ENCODE measurements at regions not wholly inside any gene's neighbourhood (a gene's known extent, or its start where the extent isn't known, plus 50 kb on each side); places are given as distances from the start of the nearest gene placed in this dataset.

GRCh38 chr10:106440355-106440754 lies 724.2 kb downstream of the SORCS1 start:
- intact Hi-C loops (cut with micrococcal nuclease), result no loop called here
- H3K27ac ChIP-seq (ENCODE audit: low read length in 2 of 2), result no peak overlapping the region
- TF ChIP-seq CTCF (IDR thresholded peaks at IDR 0.05) (no peak), EZH2 (IDR thresholded peaks at IDR 0.05; ENCODE audit: borderline replicate concordance, insufficient read depth, low read depth, low read length, poor library complexity, severe bottlenecking) (no peak)
- H3K9me3 ChIP-seq (ENCODE audit: control extremely low read depth in 1 of 3, control insufficient read depth in 2 of 3, insufficient read depth in 1 of 3, low read length in 2 of 3), result no peaks in the 10 kb centered on the region
- H3K4me3 ChIP-seq (ENCODE audit: control extremely low read depth in 1 of 5, extremely low read depth in 1 of 5, insufficient read depth in 1 of 5, low read depth in 2 of 5, low read length in 4 of 5), result no peak overlapping the region
- H3K27me3 ChIP-seq (replicated peaks in 1 of 4; ENCODE audit: control extremely low read depth in 1 of 4, control insufficient read depth in 3 of 4, insufficient read depth in 4 of 4, low read length in 3 of 4), result no peaks in the 10 kb centered on the region
- no peak overlapping the region for H3K27ac Mint-ChIP-seq
- ChIA-PET POLR2A (no interaction called here), CTCF (interaction anchor here (0.7 kb wide), 1 partner anchor 12 kb away, joined by 3 read pairs; no protein-coding TSS in a partner anchor)
- H3K9ac ChIP-seq (ENCODE audit: low read length), result no peak overlapping the region
- ATAC-seq (ENCODE audit: low read depth) (no peak), DNase-seq (no peak)
- H3K4me3 Mint-ChIP-seq, result no peak overlapping the region
- no peaks in the 10 kb centered on the region for H3K4me1 ChIP-seq (ENCODE audit: control insufficient read depth in 2 of 2, insufficient read depth in 2 of 2, low read length in 2 of 2)
- no peaks in the 10 kb centered on the region for H3K9me3 Mint-ChIP-seq (ENCODE audit: insufficient read depth)
- no peak overlapping the region for H3K4me2 ChIP-seq (replicated peaks; ENCODE audit: low read depth, low read length, poor library complexity, severe bottlenecking)
- no peaks in the 10 kb centered on the region for H3K4me1 Mint-ChIP-seq
- no peaks in the 10 kb centered on the region for H4K20me1 ChIP-seq (ENCODE audit: control insufficient read depth, insufficient read depth, low read length, poor library complexity, severe bottlenecking)
- H2AFZ ChIP-seq (ENCODE audit: insufficient read depth, low read depth, low read length, poor library complexity, severe bottlenecking), result no peak overlapping the region
- no peaks in the 10 kb centered on the region for H3K27me3 Mint-ChIP-seq
- no peaks in the 10 kb centered on the region for H3K79me2 ChIP-seq (ENCODE audit: control insufficient read depth, insufficient read depth, low read length)
- no peaks in the 10 kb centered on the region for H3K36me3 ChIP-seq (replicated peaks in 1 of 2; ENCODE audit: control extremely low read depth in 1 of 2, control insufficient read depth in 1 of 2, extremely low read depth in 1 of 2, insufficient read depth in 2 of 2, low read length in 1 of 2)
- WGBS (ENCODE audit: insufficient coverage), result no CpG with 5 or more reads among the region's 2 CpGs

GRCh38 chr10:106439366-106439765 lies 725.1 kb downstream of the SORCS1 start:
- WGBS (ENCODE audit: insufficient coverage), result no CpG with 5 or more reads among the region's 3 CpGs
- H3K79me2 ChIP-seq (ENCODE audit: control insufficient read depth, insufficient read depth, low read length), result no peaks in the 10 kb centered on the region
- H3K9me3 Mint-ChIP-seq (ENCODE audit: insufficient read depth), result no peaks in the 10 kb centered on the region

More at GRCh38 chr10:106439366-106439765, 725.1 kb downstream of the SORCS1 start:
- no peak overlapping the region for H3K9ac ChIP-seq (ENCODE audit: low read length)
- no peak overlapping the region for H3K27ac ChIP-seq (ENCODE audit: low read length in 2 of 2)
- no peak overlapping the region for H3K4me3 Mint-ChIP-seq
- H3K4me3 ChIP-seq (ENCODE audit: control extremely low read depth in 1 of 5, extremely low read depth in 1 of 5, insufficient read depth in 1 of 5, low read depth in 2 of 5, low read length in 4 of 5), result no peak overlapping the region
- intact Hi-C loops (cut with micrococcal nuclease), result no loop called here
- TF ChIP-seq CTCF (IDR thresholded peaks at IDR 0.05) (no peak), EZH2 (IDR thresholded peaks at IDR 0.05; ENCODE audit: borderline replicate concordance, insufficient read depth, low read depth, low read length, poor library complexity, severe bottlenecking) (no peak)
- no peaks in the 10 kb centered on the region for H3K27me3 ChIP-seq (replicated peaks in 1 of 4; ENCODE audit: control extremely low read depth in 1 of 4, control insufficient read depth in 3 of 4, insufficient read depth in 4 of 4, low read length in 3 of 4)
- H3K4me2 ChIP-seq (replicated peaks; ENCODE audit: low read depth, low read length, poor library complexity, severe bottlenecking), result no peak overlapping the region
- DNase-seq (no peak), ATAC-seq (ENCODE audit: low read depth) (no peak)
- H2AFZ ChIP-seq (ENCODE audit: insufficient read depth, low read depth, low read length, poor library complexity, severe bottlenecking), result no peak overlapping the region
- H3K27ac Mint-ChIP-seq, result no peak overlapping the region
- H3K4me1 Mint-ChIP-seq, result no peaks in the 10 kb centered on the region
- H3K27me3 Mint-ChIP-seq, result no peaks in the 10 kb centered on the region
- no peaks in the 10 kb centered on the region for H3K9me3 ChIP-seq (ENCODE audit: control extremely low read depth in 1 of 3, control insufficient read depth in 2 of 3, insufficient read depth in 1 of 3, low read length in 2 of 3)
- ChIA-PET CTCF (no interaction called here), POLR2A (no interaction called here)
- no peaks in the 10 kb centered on the region for H3K4me1 ChIP-seq (ENCODE audit: control insufficient read depth in 2 of 2, insufficient read depth in 2 of 2, low read length in 2 of 2)
- H4K20me1 ChIP-seq (ENCODE audit: control insufficient read depth, insufficient read depth, low read length, poor library complexity, severe bottlenecking), result no peaks in the 10 kb centered on the region
- H3K36me3 ChIP-seq (replicated peaks in 1 of 2; ENCODE audit: control extremely low read depth in 1 of 2, control insufficient read depth in 1 of 2, extremely low read depth in 1 of 2, insufficient read depth in 2 of 2, low read length in 1 of 2), result no peaks in the 10 kb centered on the region

All from B cell (primary cell).